GM12873 (cell line): ENCODE measurements at regions not wholly inside any gene's neighbourhood (a gene's known extent, or its start where the extent isn't known, plus 50 kb on each side); places are given as distances from the start of the nearest gene placed in this dataset.

Experiments used
- TF ChIP-seq, protein P1 (sequence below): IDR thresholded peaks from 2 replicates; pipeline ENCODE4 v1.5.1; 2012; ENCODE audit warnings: low read depth, mild to moderate bottlenecking, moderate library complexity, low read length, control low read depth; ENCODE audit not compliant: insufficient read depth; ENCODE audit errors: missing control alignments

DNA sequence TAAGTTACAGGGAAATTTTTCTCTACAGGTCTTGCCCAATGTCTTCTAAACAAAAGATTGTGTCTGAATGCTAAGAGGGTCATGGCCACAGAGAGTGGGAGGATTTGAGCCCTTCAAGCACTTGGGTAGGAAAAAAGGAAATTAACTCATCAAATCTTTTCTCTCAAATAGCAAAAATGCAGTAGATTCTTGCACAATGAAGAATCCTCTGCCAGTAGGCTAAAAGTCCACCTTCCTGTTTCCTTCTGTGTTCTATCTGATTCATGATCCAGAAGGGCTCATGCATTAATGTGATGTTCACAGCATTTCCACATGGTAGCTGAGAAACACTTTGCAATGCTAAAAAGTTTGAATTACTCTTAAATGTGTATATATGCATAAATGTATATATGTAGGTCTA is 177.1 kb downstream of the CD47 start:
- TF ChIP-seq, protein P1, sequence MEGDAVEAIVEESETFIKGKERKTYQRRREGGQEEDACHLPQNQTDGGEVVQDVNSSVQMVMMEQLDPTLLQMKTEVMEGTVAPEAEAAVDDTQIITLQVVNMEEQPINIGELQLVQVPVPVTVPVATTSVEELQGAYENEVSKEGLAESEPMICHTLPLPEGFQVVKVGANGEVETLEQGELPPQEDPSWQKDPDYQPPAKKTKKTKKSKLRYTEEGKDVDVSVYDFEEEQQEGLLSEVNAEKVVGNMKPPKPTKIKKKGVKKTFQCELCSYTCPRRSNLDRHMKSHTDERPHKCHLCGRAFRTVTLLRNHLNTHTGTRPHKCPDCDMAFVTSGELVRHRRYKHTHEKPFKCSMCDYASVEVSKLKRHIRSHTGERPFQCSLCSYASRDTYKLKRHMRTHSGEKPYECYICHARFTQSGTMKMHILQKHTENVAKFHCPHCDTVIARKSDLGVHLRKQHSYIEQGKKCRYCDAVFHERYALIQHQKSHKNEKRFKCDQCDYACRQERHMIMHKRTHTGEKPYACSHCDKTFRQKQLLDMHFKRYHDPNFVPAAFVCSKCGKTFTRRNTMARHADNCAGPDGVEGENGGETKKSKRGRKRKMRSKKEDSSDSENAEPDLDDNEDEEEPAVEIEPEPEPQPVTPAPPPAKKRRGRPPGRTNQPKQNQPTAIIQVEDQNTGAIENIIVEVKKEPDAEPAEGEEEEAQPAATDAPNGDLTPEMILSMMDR: no peak

DNA sequence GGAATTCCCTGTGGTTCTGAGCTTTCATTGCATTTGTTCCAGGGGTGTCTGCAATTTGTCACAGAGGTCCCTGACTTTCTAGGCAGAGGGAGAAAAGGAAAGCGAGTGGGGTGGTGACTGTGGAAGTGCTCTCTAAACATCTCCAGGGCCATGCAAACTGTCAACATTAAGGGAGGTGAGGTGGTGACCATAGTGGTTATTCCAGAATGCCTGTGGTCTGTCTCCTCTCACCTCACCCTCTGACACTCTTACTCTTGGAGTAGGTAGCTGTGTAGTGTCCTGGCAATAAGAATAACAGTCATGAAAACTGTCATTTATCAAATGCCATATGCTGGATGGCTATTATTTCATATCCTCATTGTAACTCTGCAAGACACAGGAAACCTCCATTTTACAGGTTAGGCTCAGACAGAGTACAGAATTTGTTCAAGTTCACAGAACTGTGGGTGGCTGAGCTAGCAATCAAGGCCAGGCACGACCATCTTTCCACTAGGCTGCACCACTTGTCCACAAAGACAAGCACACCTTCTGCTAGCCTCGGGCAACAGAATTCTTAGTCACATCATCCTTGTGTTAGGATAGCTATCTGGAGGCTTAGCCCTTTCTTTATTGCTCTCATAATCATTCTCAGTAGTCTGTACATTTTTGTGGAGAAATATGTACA is 179.4 kb downstream of the CD47 start:
- TF ChIP-seq, protein P1: no peak

DNA sequence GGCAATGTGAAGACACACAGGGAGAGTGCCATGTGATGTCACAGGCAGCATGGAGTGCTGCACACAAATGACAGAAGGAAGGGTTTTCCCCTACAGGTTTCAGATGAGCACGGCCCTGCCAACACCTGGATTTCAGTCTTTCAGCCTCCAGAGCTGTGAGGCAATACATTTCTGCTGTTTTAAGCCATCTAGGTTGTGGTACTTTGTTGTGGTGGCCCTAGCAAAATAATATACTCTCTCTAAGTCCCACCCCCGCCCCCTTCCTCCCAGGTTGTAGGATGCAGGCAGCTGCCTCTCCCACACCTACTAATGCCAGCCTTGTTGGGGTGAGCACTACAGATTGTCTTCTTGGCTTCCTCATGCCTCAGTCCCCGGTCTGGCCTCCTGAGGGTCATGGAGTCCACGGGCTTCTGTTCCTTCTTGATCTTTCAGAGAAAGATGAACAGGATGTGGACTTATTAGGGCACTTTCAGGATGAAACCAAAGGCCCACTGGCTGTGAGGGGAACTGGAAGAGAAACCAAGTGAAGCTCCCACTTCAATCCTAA is 180.0 kb downstream of the CD47 start:
- TF ChIP-seq, protein P1: no peak

DNA sequence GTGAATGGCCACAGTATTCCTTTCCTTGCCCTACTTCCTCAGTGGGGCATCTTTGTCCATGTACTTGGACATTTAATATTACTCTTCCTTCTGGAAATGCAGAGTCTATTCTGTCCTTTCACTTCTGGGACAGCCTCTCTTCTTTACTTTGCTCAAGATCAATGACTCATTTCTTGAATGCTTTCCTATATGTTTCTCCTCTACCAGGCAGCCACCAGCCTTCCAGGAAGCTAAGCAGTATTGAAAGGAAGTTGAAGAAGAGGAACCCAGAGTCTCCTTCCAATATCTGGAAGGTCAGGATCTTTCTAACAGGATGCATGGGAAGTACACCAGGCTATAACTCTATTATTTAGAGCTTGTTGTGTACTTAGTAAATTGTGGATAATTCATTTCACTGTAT is 182.8 kb downstream of the CD47 start:
- TF ChIP-seq, protein P1: no peak

DNA sequence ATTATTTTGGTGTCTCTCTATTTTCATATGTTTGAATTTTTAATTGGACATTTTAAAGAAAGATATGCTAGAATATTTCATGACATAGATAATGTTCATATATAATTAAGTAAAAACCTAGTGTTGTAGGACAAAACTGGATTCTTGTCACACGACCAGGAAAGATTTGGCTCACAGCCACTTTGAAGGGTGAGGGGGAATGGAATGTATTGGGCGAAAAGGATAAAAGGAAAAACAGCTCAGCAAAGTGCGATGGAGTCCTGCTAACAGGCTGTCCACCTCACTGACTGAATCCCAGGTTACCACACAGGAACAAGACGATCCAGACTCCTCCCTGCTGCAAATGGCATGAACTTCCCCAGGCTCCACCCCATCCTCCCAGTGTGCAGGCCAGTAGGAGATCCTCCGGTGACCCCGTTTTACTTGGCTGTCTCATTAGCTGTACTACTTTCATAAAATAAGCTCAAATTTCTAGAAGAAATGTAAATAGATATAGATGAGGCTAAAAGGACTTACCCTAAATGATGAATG is 186.2 kb downstream of the CD47 start:
- TF ChIP-seq, protein P1: no peak

DNA sequence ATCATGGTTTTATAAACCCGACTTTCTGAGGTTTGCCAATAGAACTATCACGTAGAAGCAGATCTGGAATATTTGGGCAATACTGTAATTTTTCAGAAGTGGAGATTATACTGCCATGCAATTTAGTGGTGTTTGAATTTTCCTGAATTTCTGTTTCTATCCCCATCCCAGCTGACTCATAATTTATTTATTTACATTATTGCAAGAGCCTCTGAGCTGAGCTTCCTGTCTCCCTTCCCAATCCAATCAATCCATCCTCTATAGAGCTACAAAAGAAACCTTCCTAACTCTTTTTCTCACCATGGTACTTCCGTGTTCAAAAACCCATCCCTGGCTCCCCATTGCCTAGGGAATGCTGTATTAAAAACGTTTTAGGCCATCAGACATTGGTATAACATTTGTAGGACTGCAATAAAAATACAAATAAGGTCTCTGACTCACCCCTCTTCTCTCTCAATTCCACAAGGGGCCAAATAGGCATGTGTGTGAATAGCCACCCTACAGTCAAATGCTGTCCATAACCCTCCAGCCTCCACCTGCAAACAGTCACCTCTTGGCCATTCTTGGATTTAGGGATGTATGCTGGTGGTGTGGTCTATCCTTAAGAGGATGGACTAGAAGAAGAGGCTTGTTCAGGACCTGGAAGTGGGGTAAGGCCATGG is 190.7 kb downstream of the CD47 start:
- TF ChIP-seq, protein P1: no peak

DNA sequence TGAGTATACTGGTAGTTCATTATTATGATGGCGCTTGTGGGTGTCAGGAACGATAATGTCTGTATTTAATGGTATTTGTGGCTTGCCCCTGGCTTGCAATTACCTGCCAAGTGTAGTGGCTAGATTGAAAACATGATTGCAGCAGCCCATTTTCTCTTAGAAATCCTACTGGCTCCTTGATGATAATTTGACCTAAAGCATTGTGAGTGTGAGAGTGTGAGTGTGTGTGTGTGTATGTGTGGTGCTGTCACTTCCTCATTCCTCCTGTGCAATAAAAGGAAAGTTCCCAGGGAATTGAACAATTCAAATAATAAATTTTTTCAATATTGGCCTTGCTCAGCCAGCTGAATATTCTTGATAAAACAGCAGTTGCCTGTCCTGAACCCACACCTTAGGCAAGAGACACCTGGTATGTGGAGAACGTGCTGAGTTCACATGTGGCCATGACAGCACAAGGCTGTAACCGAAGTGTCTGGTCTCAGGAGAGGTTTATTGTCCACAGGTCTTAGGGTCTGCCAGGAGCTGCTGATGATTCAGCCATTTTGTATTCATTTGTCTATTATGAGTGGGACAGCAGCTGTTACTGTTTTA is 193.3 kb downstream of the CD47 start:
- TF ChIP-seq, protein P1: no peak
